GM18951 (cell line): ENCODE measurements at regions not wholly inside any gene's neighbourhood (a gene's known extent, or its start where the extent isn't known, plus 50 kb on each side); places are given as distances from the start of the nearest gene placed in this dataset.

ENCODE experiments used
- POLR2A ChIP-seq: IDR thresholded peaks from 4 replicates; pipeline ENCODE4 v1.6.1; 2011; ENCODE audit warnings: mild to moderate bottlenecking; ENCODE audit not compliant: insufficient read length, insufficient read depth; ENCODE audit errors: extremely low read depth
- in situ Hi-C: fragments of 300-500 bp; cut with MboI; formaldehyde crosslinking; loops from one replicate; pipeline ENCODE4 v1.12.0; 2022; ENCODE audit warnings: low sequenced_read_pairs, mixed read lengths, inconsistent platforms; ENCODE audit not compliant: unreplicated experiment

DNA sequence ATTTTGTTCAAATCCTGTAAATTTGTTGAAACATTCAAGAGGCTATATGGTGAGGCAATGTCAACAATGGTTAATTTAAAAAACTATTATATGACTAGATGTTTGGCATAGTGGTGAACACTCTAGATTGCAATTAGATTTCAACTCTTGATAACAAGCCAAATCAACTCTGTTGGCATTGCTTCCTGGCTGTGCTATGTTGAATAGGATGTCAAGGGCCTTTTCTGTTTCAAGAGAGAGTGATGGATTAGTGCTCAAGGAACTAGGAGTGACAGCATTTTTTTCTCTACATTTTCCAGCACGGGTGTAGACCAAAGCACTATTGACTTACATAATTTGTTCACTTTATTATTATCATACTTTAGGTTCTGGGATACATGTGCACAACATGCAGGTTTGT lies 172.4 kb upstream of the KCNH7 start:
- no peak for TF ChIP-seq POLR2A
- in situ Hi-C loops: no loop called here

DNA sequence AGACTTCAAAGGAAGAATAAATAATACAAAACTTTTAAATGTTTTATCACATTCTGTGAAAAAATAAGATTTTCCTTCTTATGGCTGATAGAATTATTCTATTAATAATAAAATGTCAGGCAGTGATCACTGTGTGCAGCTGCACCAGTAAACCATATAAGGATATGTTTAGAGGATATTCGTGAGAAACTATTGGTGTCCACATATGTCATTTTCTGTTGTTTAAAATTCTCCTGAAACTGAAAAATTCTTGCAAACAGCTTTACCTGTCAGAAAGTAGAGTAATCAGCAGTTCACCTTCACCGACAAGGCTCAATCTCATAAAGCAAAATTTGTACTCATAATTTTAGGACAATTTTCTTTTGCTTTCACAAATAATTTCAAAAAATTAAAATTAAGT lies 170.1 kb upstream of the KCNH7 start:
- no peak for TF ChIP-seq POLR2A
- in situ Hi-C loops: no loop called here

DNA sequence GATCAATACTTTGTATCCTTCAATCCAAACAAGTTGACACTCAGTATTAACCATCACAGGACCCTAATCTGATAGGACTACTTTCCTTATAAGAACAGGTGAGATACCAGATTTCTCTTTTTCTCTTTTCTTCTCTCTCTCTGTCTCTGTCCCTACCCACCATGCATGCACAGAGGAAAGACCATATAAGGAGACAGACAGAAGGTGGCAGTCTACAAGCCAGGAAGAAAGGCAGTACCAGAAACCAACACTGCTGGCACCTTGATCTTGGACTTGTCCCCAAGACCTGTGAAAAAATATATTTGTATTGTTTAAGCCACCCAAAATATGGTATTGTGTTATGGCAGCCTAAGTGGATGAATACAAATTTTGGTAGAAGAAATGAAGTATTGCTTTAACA lies 156.2 kb upstream of the KCNH7 start:
- in situ Hi-C loops: no loop called here
- no peak for TF ChIP-seq POLR2A

DNA sequence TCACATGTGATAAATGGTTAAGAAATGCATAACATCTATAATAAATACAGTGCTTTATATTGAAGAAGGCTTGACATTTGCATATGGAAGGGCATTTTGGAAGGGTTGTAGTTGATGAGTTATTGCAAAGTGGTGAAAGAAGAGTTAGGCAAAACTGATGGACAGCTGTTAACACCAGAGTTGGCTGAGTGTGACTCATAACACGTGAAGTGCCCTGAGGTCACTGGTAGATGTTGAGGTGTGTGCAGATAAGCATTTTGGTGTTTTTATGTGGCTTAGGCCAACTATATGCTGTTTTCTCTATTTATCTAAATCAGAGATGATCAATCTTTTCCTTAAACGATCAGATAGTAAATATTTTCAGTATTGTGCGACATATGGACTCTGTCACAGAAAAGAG lies 154.3 kb upstream of the KCNH7 start:
- in situ Hi-C loops: no loop called here
- no peak for TF ChIP-seq POLR2A

GRCh38 chr2:162989507-162989906 lies 150.9 kb upstream of the KCNH7 start:
- in situ Hi-C loops: no loop called here
- TF ChIP-seq POLR2A: no peak

GRCh38 chr2:162974771-162975170 lies 136.2 kb upstream of the KCNH7 start:
- in situ Hi-C loops: no loop called here
- TF ChIP-seq POLR2A: no peak

DNA sequence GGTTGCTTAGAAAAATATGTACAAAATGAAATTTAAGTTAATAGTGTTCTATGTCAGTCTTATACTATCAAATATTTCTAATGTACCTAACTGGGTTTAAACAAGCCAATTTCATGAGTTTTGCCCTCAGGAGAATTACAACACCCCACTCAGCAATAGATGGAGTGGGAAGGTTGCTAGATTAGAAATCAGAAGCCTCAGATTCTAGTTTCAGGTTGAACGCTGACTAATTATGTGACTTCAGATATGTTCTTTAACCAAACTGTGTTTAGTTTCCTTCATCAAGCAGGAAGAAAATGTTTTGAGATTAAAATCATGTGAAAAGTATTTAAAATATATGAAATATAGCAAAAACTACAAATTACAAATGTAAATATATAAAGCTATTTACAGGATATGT lies 133.8 kb upstream of the KCNH7 start:
- no peak for TF ChIP-seq POLR2A
- in situ Hi-C loops: no loop called here

- in situ Hi-C loops: no loop called here
- no peak for TF ChIP-seq POLR2A
These were observed 129.7 kb upstream of the KCNH7 start for GRCh38 chr2:162968306-162968705.

DNA sequence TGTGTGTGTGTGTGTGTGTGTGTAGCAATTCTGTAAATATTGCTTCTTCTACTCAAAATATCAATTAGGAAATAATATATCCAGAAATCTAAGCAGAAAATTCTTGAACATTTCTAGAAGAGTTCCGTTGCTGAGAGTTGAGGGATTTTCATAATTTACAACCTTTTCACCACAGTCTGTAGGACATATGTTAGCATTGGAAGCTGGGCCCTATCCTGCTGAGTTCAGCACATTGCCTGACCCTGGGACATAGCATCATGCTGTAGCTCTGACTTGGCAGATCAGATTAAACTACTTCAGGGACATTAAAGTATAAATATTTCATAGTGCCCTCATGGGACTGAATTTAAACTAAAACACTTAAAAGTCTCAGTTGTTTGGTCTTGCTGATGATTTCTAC lies 129.2 kb upstream of the KCNH7 start:
- in situ Hi-C loops: no loop called here
- TF ChIP-seq POLR2A: no peak

- no peak for TF ChIP-seq POLR2A
- in situ Hi-C loops: no loop called here
These were observed 128.6 kb upstream of the KCNH7 start for GRCh38 chr2:162967147-162967546.

- in situ Hi-C loops: no loop called here
- no peak for TF ChIP-seq POLR2A
These were observed 126.6 kb upstream of the KCNH7 start for GRCh38 chr2:162965191-162965590.

GRCh38 chr2:162964513-162964912 lies 125.9 kb upstream of the KCNH7 start:
- TF ChIP-seq POLR2A: no peak
- in situ Hi-C loops: no loop called here

DNA sequence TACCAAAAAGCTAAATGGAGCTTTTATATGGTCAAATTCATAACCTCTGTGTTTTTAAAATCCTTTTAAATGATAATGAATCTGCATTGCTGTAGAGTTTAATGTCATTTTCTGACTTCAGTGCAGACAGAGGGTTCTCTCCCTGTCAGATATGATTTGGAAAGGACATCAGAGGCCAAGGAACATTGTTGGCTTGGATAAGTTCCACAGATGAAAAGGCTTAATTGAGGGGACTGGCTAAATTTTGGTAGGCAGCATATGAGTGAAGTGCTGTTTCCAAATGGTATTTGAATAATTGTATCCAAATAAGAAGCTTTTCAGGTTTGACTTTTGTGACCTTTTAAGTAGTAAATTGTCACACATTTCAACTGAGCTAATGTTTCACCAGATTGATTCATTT lies 124.6 kb upstream of the KCNH7 start:
- no peak for TF ChIP-seq POLR2A
- in situ Hi-C loops: no loop called here

GRCh38 chr2:162945785-162946184 lies 107.2 kb upstream of the KCNH7 start:
- no peak for TF ChIP-seq POLR2A
- in situ Hi-C loops: no loop called here

GRCh38 chr2:162938387-162938786 lies 99.8 kb upstream of the KCNH7 start:
- in situ Hi-C loops: no loop called here
- no peak for TF ChIP-seq POLR2A
